HEK293 (cell line): ENCODE measurements at regions not wholly inside any gene's neighbourhood (a gene's known extent, or its start where the extent isn't known, plus 50 kb on each side); places are given as distances from the start of the nearest gene placed in this dataset.

Source experiments
- CTCF ChIA-PET: fragments of 350-600 bp; formaldehyde crosslinking; extraction: SDS; loops from one replicate; lab custom pipeline; 2021; ENCODE audit warnings: antibody characterized with exemption; lab: Yijun Ruan, JAX
- POLR2A ChIA-PET: fragments of 300-600 bp; formaldehyde crosslinking; extraction: SDS; loops from one replicate; lab custom pipeline; 2020; ENCODE audit warnings: antibody characterized with exemption, inconsistent platforms; lab: Yijun Ruan, JAX
- H3K27ac ChIP-seq: fragments of 200-500 bp; sonication (Bioruptor generic); 2 replicates; pipeline ENCODE4 v1.5.1; 2014; ENCODE audit warnings: low read depth, low read length, control low read depth, inconsistent platforms; ENCODE audit errors: extremely low read depth
- H3K36me3 ChIP-seq, 2 experiments: fragments of 200-500 bp in 1 of 2; sonication (Bioruptor generic) in 1 of 2; 1 replicate in 1 of 2; 2 replicates in 1 of 2; pipeline ENCODE4 v1.5.1; 2014 to 2017; ENCODE audit warnings: inconsistent platforms in 2 of 2, low read length in 2 of 2; ENCODE audit not compliant: control insufficient read depth in 2 of 2, insufficient read depth in 1 of 2
- H3K4me1 ChIP-seq: fragments of 200-500 bp; sonication (Bioruptor generic); 2 replicates; pipeline ENCODE4 v1.5.1; 2014; ENCODE audit warnings: mild to moderate bottlenecking, low read length, inconsistent platforms; ENCODE audit not compliant: control insufficient read depth, insufficient read depth
- H3K4me3 ChIP-seq: 2 replicates; pipeline ENCODE4 v1.5.1; 2011; ENCODE audit warnings: low read depth, mild to moderate bottlenecking, control low read depth, low read length, moderate library complexity
- H3K9me3 ChIP-seq: fragments of 200-500 bp; sonication (Bioruptor generic); 2 replicates; pipeline ENCODE4 v1.5.1; 2014; ENCODE audit warnings: low read depth, low read length, inconsistent platforms; ENCODE audit not compliant: control insufficient read depth, insufficient read depth
- GLI4 ChIP-seq: fragments of 450-650 bp; formaldehyde crosslinking; IDR thresholded peaks from 2 replicates; pipeline ENCODE4 v1.5.1; 2016; ENCODE audit warnings: missing biosample characterization, missing genetic modification characterization
- PRDM1 ChIP-seq: fragments of 450-650 bp; formaldehyde crosslinking; IDR thresholded peaks from 2 replicates; pipeline ENCODE4; 2016; ENCODE audit warnings: missing biosample characterization, missing genetic modification characterization
- TCF7L2 ChIP-seq: IDR thresholded peaks from 2 replicates; pipeline ENCODE4 v1.6.1; 2011; ENCODE audit warnings: low read depth, mild to moderate bottlenecking, inconsistent platforms, low read length, moderate library complexity, borderline replicate concordance
- YY1 ChIP-seq: fragments of 450-650 bp; formaldehyde crosslinking; IDR thresholded peaks from 2 replicates; pipeline ENCODE4 v1.5.1; 2018; ENCODE audit warnings: missing biosample characterization, missing genetic modification characterization
- ZBTB17 ChIP-seq: fragments of 450-650 bp; formaldehyde crosslinking; IDR thresholded peaks from 2 replicates; pipeline ENCODE4 v1.5.1; 2016; ENCODE audit warnings: missing biosample characterization, missing genetic modification characterization
- ZNF202 ChIP-seq: fragments of 450-650 bp; formaldehyde crosslinking; IDR thresholded peaks from 2 replicates; pipeline ENCODE4 v1.5.1; 2016; ENCODE audit warnings: missing biosample characterization, missing genetic modification characterization, borderline replicate concordance
- ZNF214 ChIP-seq: fragments of 450-650 bp; formaldehyde crosslinking; IDR thresholded peaks from 2 replicates; pipeline ENCODE4 v1.5.1; 2017; ENCODE audit warnings: missing biosample characterization, mild to moderate bottlenecking, missing genetic modification characterization, borderline replicate concordance
- ZNF416 ChIP-seq: fragments of 450-650 bp; formaldehyde crosslinking; IDR thresholded peaks from 2 replicates; pipeline ENCODE4 v1.5.1; 2016; ENCODE audit warnings: missing biosample characterization, missing genetic modification characterization
- ZNF624 ChIP-seq: fragments of 450-650 bp; formaldehyde crosslinking; IDR thresholded peaks from 2 replicates; pipeline ENCODE4 v1.5.1; 2017; ENCODE audit warnings: missing biosample characterization, missing genetic modification characterization
- ZNF664 ChIP-seq: fragments of 450-650 bp; formaldehyde crosslinking; IDR thresholded peaks from 2 replicates; pipeline ENCODE4 v1.5.1; 2016; ENCODE audit warnings: missing biosample characterization, missing genetic modification characterization
- ZSCAN16 ChIP-seq: fragments of 450-650 bp; formaldehyde crosslinking; IDR thresholded peaks from 2 replicates; pipeline ENCODE4 v1.5.1; 2016; ENCODE audit warnings: missing biosample characterization, missing genetic modification characterization
- TF ChIP-seq, protein P1 (sequence below): fragments of 450-650 bp; formaldehyde crosslinking; conservative IDR thresholded peaks from 2 replicates; pipeline ENCODE4 v1.5.1; 2016; ENCODE audit warnings: low read depth, missing biosample characterization, missing genetic modification characterization
- TF ChIP-seq, protein P2 (sequence below): fragments of 450-650 bp; formaldehyde crosslinking; IDR thresholded peaks from 2 replicates; pipeline ENCODE4 v1.5.1; 2016; ENCODE audit warnings: missing biosample characterization, missing genetic modification characterization
- TF ChIP-seq, protein P3 (sequence below): fragments of 450-650 bp; formaldehyde crosslinking; IDR thresholded peaks from 2 replicates; pipeline ENCODE4 v1.5.1; 2016; ENCODE audit warnings: missing biosample characterization, missing genetic modification characterization, borderline replicate concordance

DNA sequence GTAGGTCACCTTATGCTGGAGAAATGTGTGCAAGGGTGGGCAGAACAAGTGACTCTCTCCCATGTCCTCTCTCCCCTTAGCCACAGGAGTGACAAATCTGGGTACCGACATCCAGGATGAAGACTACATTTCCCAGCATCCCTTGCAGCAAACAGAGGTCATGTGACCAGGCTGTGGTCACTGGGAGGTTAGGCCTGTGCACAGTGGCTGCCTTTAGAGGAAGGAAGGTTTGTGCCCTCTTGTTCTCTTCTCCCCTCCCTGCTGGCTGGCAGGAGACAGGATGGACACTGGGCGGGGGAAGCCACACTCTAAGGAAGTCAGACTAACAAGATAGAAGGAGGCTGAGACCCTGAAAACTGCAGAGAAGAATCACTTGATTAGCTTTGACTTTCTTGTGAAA lies 360.2 kb downstream of the PREX1 start (continued):
- TF ChIP-seq, protein P1, sequence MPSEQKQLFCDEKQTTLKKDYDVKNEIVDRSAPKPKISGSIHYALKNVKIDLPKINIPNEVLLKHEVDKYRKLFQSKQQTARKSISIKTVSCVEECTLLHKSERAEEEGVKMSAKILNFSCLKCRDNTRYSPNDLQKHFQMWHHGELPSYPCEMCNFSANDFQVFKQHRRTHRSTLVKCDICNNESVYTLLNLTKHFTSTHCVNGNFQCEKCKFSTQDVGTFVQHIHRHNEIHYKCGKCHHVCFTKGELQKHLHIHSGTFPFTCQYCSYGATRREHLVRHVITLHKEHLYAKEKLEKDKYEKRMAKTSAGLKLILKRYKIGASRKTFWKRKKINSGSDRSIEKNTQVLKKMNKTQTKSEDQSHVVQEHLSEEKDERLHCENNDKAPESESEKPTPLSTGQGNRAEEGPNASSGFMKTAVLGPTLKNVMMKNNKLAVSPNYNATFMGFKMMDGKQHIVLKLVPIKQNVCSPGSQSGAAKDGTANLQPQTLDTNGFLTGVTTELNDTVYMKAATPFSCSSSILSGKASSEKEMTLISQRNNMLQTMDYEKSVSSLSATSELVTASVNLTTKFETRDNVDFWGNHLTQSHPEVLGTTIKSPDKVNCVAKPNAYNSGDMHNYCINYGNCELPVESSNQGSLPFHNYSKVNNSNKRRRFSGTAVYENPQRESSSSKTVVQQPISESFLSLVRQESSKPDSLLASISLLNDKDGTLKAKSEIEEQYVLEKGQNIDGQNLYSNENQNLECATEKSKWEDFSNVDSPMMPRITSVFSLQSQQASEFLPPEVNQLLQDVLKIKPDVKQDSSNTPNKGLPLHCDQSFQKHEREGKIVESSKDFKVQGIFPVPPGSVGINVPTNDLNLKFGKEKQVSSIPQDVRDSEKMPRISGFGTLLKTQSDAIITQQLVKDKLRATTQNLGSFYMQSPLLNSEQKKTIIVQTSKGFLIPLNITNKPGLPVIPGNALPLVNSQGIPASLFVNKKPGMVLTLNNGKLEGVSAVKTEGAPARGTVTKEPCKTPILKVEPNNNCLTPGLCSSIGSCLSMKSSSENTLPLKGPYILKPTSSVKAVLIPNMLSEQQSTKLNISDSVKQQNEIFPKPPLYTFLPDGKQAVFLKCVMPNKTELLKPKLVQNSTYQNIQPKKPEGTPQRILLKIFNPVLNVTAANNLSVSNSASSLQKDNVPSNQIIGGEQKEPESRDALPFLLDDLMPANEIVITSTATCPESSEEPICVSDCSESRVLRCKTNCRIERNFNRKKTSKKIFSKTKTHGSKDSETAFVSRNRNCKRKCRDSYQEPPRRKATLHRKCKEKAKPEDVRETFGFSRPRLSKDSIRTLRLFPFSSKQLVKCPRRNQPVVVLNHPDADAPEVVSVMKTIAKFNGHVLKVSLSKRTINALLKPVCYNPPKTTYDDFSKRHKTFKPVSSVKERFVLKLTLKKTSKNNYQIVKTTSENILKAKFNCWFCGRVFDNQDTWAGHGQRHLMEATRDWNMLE, result no peak
- no peak for TF ChIP-seq PRDM1

DNA sequence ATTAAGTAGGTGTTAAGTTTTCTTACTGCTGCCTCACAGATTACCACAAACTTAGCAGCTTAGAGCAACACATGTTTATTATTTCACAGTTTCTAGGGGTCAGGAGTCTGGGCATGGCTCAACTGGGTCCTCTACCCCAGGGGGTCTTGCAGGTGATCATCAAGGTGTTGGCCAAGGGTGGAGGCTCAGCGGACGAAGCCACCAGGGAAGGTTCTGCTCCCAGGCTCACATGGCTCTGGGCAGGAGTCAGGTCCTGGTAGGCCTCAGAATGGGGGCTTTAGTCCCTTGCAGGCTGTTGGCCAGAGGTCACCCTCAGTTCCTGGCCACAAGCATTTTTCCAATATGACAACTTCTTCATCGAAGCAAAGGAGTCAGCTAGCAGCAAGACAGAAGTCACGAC lies 362.5 kb downstream of the PREX1 start:
- H3K4me1 ChIP-seq, result no peaks in the 10 kb centered on the region
- ChIA-PET POLR2A (no interaction called here), CTCF (interaction anchor here (0.7 kb wide), 1 partner anchor 784 kb away, joined by 4 read pairs; no protein-coding TSS in a partner anchor)
- H3K27ac ChIP-seq, result no peak overlapping the region
- H3K36me3 ChIP-seq, result no peaks in the 10 kb centered on the region
- H3K9me3 ChIP-seq, result no peaks in the 10 kb centered on the region
- TF ChIP-seq ZSCAN16 (tag by site-specific recombination) (no peak), ZNF416 (no peak), TCF7L2 (no peak), YY1 (no peak), ZNF202 (tag by site-specific recombination) (no peak), ZNF664 (tag by site-specific recombination) (no peak), ZNF214 (no peak), GLI4 (tag by site-specific recombination) (no peak), ZBTB17 (tag by site-specific recombination) (no peak), ZNF624 (no peak)
- TF ChIP-seq, protein P2, sequence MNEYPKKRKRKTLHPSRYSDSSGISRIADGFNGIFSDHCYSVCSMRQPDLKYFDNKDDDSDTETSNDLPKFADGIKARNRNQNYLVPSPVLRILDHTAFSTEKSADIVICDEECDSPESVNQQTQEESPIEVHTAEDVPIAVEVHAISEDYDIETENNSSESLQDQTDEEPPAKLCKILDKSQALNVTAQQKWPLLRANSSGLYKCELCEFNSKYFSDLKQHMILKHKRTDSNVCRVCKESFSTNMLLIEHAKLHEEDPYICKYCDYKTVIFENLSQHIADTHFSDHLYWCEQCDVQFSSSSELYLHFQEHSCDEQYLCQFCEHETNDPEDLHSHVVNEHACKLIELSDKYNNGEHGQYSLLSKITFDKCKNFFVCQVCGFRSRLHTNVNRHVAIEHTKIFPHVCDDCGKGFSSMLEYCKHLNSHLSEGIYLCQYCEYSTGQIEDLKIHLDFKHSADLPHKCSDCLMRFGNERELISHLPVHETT (tag by site-specific recombination), result no peak
- TF ChIP-seq, protein P3, sequence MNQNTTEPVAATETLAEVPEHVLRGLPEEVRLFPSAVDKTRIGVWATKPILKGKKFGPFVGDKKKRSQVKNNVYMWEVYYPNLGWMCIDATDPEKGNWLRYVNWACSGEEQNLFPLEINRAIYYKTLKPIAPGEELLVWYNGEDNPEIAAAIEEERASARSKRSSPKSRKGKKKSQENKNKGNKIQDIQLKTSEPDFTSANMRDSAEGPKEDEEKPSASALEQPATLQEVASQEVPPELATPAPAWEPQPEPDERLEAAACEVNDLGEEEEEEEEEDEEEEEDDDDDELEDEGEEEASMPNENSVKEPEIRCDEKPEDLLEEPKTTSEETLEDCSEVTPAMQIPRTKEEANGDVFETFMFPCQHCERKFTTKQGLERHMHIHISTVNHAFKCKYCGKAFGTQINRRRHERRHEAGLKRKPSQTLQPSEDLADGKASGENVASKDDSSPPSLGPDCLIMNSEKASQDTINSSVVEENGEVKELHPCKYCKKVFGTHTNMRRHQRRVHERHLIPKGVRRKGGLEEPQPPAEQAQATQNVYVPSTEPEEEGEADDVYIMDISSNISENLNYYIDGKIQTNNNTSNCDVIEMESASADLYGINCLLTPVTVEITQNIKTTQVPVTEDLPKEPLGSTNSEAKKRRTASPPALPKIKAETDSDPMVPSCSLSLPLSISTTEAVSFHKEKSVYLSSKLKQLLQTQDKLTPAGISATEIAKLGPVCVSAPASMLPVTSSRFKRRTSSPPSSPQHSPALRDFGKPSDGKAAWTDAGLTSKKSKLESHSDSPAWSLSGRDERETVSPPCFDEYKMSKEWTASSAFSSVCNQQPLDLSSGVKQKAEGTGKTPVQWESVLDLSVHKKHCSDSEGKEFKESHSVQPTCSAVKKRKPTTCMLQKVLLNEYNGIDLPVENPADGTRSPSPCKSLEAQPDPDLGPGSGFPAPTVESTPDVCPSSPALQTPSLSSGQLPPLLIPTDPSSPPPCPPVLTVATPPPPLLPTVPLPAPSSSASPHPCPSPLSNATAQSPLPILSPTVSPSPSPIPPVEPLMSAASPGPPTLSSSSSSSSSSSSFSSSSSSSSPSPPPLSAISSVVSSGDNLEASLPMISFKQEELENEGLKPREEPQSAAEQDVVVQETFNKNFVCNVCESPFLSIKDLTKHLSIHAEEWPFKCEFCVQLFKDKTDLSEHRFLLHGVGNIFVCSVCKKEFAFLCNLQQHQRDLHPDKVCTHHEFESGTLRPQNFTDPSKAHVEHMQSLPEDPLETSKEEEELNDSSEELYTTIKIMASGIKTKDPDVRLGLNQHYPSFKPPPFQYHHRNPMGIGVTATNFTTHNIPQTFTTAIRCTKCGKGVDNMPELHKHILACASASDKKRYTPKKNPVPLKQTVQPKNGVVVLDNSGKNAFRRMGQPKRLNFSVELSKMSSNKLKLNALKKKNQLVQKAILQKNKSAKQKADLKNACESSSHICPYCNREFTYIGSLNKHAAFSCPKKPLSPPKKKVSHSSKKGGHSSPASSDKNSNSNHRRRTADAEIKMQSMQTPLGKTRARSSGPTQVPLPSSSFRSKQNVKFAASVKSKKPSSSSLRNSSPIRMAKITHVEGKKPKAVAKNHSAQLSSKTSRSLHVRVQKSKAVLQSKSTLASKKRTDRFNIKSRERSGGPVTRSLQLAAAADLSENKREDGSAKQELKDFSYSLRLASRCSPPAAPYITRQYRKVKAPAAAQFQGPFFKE (tag by site-specific recombination), result no peak
- H3K4me3 ChIP-seq, result no peak overlapping the region
